Immature natural killer cell (primary cell): ENCODE measurements at regions not wholly inside any gene's neighbourhood (a gene's known extent, or its start where the extent isn't known, plus 50 kb on each side); places are given as distances from the start of the nearest gene placed in this dataset.
"Not testable (repeated sequence)": the region's sequence is repeated elsewhere in the genome, so short reads cannot be mapped to it uniquely, and the experiment has no call there.

Experiments used
- DNase-seq, 3 donors: peaks; one replicate each; pipeline ENCODE4 v3.0.0; 2022; ENCODE audit warnings: mixed read lengths in 1 of 3
- H3K27ac Mint-ChIP-seq, 6 donors: one replicate each; pipeline ENCODE4 v1.8.0; 2020; ENCODE audit warnings: mixed read lengths in 6 of 6, mild to moderate bottlenecking in 5 of 6, inconsistent platforms in 4 of 6, moderate library complexity in 3 of 6
- H3K27me3 Mint-ChIP-seq, 3 donors: one replicate each; pipeline ENCODE4 v1.8.0; 2020 to 2021; ENCODE audit warnings: low read depth in 3 of 3, mild to moderate bottlenecking in 3 of 3, mixed read lengths in 3 of 3, moderate library complexity in 3 of 3, inconsistent platforms in 1 of 3
- H3K36me3 Mint-ChIP-seq, 3 donors: one replicate each; pipeline ENCODE4 v1.8.0; 2020; ENCODE audit warnings: mixed read lengths in 3 of 3, inconsistent platforms in 2 of 3, mild to moderate bottlenecking in 2 of 3
- H3K4me1 Mint-ChIP-seq, 2 donors: one replicate each; pipeline ENCODE4 v1.8.0; 2020; ENCODE audit warnings: inconsistent platforms in 2 of 2, mild to moderate bottlenecking in 2 of 2, mixed read lengths in 2 of 2, moderate library complexity in 1 of 2
- H3K4me3 Mint-ChIP-seq, 5 donors: one replicate each; pipeline ENCODE4 v1.8.0; 2020; ENCODE audit warnings: mild to moderate bottlenecking in 5 of 5, mixed read lengths in 5 of 5, inconsistent platforms in 3 of 5, moderate library complexity in 3 of 5
- H3K9me3 Mint-ChIP-seq, 6 donors: one replicate each; pipeline ENCODE4 v1.8.0; 2020; ENCODE audit warnings: mild to moderate bottlenecking in 6 of 6, mixed read lengths in 6 of 6, inconsistent platforms in 4 of 6, moderate library complexity in 3 of 6

DNA sequence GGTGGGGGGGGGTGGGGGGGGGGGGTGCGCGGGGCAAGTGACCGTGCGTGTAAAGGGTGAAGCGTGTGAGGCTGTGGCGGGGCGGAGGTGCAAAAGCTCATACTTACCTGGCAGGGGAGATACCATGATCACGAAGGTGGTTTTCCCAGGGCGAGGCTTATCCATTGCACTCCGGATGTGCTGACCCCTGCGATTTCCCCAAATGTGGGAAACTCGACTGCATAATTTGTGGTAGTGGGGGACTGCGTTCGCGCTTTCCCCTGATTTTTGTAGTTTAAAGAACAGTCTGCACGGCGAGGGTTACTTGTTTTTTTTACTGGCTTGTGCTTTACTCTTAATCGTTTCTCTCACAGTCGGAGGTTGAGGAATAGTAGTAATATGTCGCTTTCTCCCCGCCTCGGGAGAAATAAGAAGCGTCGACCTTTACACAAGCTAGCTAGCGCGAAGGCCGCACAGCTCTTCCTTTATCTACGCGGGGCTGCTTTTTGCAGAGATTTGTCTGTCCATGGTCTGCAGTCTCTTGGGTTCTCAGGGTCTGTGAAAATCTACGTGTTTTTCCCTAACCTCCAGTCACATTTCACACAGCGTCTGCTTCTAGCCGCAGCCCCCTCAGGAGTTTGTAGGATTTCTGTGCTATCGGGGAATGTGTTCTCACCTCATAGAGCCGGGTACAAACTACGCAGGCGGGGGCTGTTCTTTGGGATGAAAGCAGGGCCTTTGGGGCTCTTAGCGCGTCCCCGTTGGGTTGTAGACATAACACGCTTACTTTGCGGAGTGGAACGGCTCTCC, 148.1 kb upstream of the NOTCH2NLA start:
- H3K9me3 Mint-ChIP-seq, H3K36me3 Mint-ChIP-seq: not testable (repeated sequence)
- peaks cover 20 to 22% of the 10 kb centered on the region in 2 donors for H3K4me1 Mint-ChIP-seq
- DNase-seq = peak; percentile 82 to 92 (median 84)
- H3K27ac Mint-ChIP-seq = peak overlapping the region; percentile 90 to 99 (median 98)
- H3K27me3 Mint-ChIP-seq = peaks cover 9 to 15% (median 14%) of the 10 kb centered on the region in 3 donors
- peak overlapping the region; percentile 89 to 92 (median 90) for H3K4me3 Mint-ChIP-seq

DNA sequence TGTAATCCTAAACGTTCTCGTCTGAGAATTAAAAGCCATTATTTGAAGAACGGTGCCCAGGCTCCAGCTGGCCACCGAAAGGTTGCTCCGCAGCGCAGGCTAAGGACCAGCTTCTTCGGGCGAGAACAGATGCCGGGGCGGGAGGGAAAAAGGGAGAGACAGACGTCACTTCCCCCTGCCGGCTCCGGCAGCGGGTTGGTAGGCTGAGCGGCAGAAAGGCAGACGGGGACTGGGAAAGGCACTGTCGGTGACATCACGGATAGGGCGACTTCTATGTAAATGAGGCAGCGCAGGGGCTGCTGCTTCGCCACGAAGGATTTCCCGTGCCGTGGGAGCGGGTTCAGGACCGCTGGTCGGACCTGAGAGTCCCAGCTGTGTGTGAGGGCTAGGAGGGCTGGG, 147.5 kb upstream of the NOTCH2NLA start:
- not testable (repeated sequence) for H3K36me3 Mint-ChIP-seq, H3K9me3 Mint-ChIP-seq
- Mint-ChIP-seq H3K4me3 (peak overlapping the region; percentile 89 to 92 (median 90)), H3K27ac (peak overlapping the region; percentile 90 to 99 (median 98)), H3K27me3 (peaks cover 9 to 15% (median 14%) of the 10 kb centered on the region in 3 donors), H3K4me1 (peaks cover 20 to 22% of the 10 kb centered on the region in 2 donors)
- peak; percentile 84 to 89 (median 88) for DNase-seq

DNA sequence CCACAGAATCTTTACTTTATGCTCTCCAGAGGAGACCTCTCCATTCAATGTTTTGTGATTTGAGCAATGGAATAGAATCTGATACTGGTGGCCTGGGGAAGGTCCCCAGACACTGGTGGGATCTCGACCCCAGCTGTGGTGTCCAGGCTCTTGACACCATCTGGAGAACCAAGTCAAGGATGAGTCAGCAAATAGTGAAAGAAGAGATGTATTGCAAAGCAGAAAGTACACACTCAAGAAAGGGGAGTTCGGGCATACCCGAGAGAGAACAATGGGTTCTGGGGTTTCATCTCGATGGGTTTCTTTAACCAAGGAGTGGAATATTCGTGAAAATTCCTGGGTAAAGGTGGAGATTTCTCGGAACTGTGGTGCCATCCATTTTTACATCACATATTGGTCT, 146.3 kb upstream of the NOTCH2NLA start:
- not testable (repeated sequence) for H3K36me3 Mint-ChIP-seq, DNase-seq, H3K9me3 Mint-ChIP-seq
- Mint-ChIP-seq H3K27me3 (peaks cover 9 to 15% (median 14%) of the 10 kb centered on the region in 3 donors), H3K27ac (peak overlapping the region; percentile 66 to 87 (median 78)), H3K4me1 (peaks cover 20 to 22% of the 10 kb centered on the region in 2 donors), H3K4me3 (peak overlapping the region in 3 of 5 donors; percentile 62 to 74 (median 68))

DNA sequence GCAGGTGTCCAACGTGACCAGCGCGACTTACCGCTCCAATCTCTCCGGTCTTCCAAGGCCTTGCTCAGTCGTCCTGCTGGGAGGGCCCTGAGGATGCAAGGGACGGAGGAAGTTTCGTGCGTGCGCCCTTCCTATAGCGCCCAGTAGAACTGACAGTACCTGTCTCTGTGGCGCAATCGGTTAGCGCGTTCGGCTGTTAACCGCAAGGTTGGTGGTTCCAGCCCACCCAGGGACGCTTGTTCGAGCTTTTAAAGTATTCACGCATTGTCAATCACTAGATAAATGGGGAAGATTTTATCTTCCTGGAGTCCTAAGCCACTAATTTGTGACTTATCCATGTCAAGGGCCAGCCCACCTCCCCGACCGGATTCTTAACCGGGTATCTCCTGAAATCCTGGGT, 141.1 kb upstream of the NOTCH2NLA start:
- Mint-ChIP-seq H3K4me1 (peaks cover 0 to 11% of the 10 kb centered on the region in 2 donors), H3K27ac (peak overlapping the region; percentile 78 to 91 (median 89)), H3K4me3 (peak overlapping the region; percentile 85 to 91 (median 88))
- not testable (repeated sequence) for H3K27me3 Mint-ChIP-seq, H3K9me3 Mint-ChIP-seq, H3K36me3 Mint-ChIP-seq
- peak; percentile 45 to 53 (median 47) for DNase-seq

DNA sequence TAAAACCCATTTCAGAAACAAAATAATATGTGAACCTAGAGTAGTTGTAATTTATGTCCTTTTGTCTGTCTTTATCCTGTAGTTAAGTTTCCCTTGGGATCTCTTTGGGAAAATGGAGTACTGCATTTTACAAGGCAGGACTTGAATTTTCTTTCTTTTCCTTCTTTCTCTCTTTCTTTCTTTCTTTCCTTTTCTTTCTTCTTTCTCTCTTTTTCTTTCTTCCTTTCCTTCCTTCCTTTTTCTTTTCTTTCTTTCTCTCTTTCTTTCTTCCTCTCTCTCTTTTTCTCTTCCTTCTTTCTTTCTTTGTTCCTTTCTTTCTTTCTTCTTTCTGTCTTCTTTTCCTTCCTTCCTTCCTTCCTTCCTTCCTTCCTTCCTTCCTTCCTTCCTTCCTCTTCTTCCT, 126.6 kb upstream of the NOTCH2NLA start:
- not testable (repeated sequence) for H3K27ac Mint-ChIP-seq, H3K4me3 Mint-ChIP-seq, DNase-seq, H3K36me3 Mint-ChIP-seq, H3K27me3 Mint-ChIP-seq, H3K4me1 Mint-ChIP-seq, H3K9me3 Mint-ChIP-seq

DNA sequence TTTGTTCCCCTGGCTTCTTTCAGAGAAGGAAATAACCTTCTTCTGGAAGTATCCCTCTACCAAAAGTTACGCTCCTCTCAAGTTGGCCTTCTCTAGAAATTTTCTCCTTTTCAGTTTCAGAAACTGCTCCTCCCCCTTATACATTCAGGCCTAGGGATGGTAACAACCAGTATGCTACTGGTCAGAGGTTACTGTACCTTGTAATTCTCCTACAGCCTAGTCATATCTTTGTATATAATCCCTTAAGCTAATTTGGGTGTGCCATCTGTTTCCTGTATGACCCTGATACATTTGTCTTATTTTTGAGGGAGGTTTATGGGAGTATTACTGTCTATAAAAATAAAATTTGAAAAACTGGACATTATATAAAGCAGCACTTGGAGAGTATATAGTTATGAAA, 98.0 kb upstream of the NOTCH2NLA start:
- not testable (repeated sequence) for H3K27me3 Mint-ChIP-seq, H3K4me3 Mint-ChIP-seq

DNA sequence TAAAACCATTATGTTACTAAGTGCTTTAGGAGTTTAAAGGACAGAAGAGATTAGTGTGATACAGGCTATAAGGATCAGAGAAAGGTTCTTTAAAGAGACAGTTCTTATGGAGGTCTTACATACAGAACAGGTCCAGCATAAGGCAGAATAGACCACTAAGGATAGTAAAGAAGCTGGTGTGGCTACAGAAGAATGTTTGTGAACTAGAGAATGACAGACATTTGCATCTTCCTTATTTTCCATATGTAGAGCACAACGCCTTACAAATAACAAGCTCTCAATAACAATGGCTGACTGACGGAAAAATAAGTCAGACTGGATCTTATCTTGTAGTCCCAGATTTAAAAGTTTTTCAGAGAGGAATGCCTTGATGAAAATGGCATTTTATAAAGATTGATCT, 95.6 kb upstream of the NOTCH2NLA start:
- not testable (repeated sequence) for H3K36me3 Mint-ChIP-seq, H3K27me3 Mint-ChIP-seq, H3K4me3 Mint-ChIP-seq, DNase-seq, H3K9me3 Mint-ChIP-seq, H3K4me1 Mint-ChIP-seq, H3K27ac Mint-ChIP-seq

More for the DNA sequence above, 98.0 kb upstream of the NOTCH2NLA start:
- not testable (repeated sequence) for DNase-seq, H3K4me1 Mint-ChIP-seq, H3K27ac Mint-ChIP-seq, H3K36me3 Mint-ChIP-seq, H3K9me3 Mint-ChIP-seq

DNA sequence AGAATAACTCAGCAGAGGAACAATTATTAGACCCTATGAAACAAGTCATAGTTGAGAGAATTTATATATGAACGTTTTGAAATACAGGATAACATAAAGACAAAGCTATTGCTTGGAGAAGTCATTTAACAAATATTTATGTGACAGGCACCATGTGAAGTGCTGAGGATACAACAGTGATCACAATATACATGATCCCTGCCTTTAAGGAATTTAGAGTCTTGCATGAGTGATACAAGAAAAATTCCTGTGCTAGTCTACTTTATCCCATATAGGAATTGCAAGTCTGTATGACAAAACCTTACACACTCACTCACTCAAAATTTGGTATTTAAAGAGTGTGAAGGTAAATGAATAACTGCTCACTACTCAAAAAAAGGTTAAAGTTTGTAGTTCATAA, 94.5 kb upstream of the NOTCH2NLA start:
- H3K4me1 Mint-ChIP-seq, H3K4me3 Mint-ChIP-seq, H3K36me3 Mint-ChIP-seq, H3K27ac Mint-ChIP-seq, DNase-seq, H3K9me3 Mint-ChIP-seq, H3K27me3 Mint-ChIP-seq: not testable (repeated sequence)

DNA sequence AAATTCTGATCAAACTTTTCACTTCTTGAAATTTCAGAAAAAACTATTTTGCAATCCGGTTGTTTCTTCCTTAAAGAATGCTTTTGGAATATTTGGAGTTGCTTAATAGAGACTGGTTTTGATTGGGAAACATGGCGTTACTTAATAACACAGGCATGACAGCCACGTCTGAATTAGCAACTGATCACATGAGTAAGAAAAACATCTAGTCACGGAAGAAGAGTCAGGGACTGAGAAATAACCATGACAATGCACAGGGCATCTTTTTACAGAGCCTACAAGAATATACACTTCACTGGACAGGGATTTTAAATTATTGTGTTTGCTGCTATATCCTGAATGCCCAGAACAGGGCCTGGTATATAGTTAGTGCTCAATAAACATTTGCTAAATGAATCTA, 94.1 kb upstream of the NOTCH2NLA start:
- DNase-seq, H3K4me1 Mint-ChIP-seq, H3K27ac Mint-ChIP-seq, H3K4me3 Mint-ChIP-seq, H3K36me3 Mint-ChIP-seq, H3K27me3 Mint-ChIP-seq, H3K9me3 Mint-ChIP-seq: not testable (repeated sequence)

DNA sequence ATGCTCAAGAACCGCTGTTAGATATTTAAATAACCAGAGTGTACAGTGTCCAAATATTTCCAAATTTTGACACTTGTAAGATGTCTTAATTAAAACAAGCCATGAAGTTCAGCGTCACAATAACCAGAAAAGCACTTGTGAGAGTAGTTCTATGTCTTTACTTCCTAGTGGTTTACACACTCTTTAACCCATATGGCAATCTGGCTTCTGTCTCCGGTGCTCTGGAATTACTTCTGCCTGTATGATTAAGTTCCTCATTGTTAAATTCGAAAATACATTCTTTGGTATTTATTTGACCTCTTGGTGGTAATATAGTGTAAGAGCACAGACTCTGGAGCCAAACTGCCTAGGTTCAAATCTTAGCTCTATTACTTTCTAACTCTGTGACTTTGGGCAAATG, 89.9 kb upstream of the NOTCH2NLA start:
- not testable (repeated sequence) for H3K4me3 Mint-ChIP-seq, DNase-seq, H3K27ac Mint-ChIP-seq, H3K27me3 Mint-ChIP-seq, H3K9me3 Mint-ChIP-seq, H3K36me3 Mint-ChIP-seq, H3K4me1 Mint-ChIP-seq

DNA sequence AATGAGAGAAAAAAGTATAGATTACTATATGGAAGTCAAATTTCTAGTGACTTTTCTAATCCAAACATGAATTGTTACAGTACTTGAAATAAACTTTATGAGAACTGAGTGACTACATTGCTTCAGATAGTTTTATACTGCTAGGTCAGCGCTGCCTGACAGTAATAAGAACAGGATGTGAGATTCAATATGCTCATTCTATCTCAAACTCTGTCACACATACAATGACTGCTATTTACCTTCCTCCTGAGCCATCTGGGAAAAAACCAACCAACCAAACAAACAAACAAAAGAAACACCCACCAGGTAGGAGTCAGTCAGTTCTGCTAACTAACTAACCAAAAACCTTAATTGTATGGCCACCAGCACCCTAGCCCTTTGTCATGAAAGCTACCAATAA, 89.0 kb upstream of the NOTCH2NLA start:
- H3K27ac Mint-ChIP-seq = peak overlapping the region in 1 of 6 donors; percentile 23

DNA sequence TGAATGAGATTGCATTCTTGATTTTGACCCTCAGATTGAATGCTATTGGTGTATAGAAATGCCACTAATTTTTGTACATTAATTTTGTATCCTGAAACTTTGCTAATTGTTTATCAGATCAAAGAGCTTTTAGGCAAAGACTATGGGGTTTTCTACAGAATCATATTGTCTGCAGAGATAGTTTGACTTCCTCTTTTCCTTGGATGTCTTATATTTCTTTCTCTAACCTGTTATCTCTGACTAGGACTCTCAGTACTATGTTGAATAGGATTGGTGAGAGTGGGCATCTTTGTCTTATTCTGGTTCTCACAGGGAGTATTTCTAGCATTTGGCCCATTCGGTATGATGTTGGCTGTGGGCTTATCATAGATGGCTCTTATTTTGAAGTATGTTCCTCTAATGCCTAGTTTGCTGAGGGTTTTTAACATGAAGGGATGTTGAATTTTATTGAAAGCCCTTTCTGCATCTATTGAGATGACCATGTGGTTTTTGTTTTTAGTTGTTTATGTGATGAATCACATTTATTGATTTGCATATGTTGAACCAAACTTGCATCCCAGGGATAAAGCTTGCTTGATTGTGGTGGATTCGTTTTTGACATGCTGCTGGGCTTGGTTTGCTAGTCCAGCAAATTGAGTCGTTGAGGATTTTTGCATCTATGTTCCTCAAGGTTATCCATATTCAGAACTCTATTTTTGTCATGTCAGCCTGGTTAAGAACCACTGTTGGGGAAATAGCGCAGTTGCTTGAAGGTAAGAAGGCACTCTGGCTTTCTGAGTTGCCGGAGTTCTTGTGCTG, 85.8 kb upstream of the NOTCH2NLA start:
- H3K36me3 Mint-ChIP-seq, H3K9me3 Mint-ChIP-seq, H3K27me3 Mint-ChIP-seq, H3K4me1 Mint-ChIP-seq, H3K4me3 Mint-ChIP-seq, DNase-seq, H3K27ac Mint-ChIP-seq: not testable (repeated sequence)

More for the DNA sequence above, 89.0 kb upstream of the NOTCH2NLA start:
- H3K27me3 Mint-ChIP-seq, H3K4me1 Mint-ChIP-seq, H3K9me3 Mint-ChIP-seq, H3K4me3 Mint-ChIP-seq, DNase-seq, H3K36me3 Mint-ChIP-seq: not testable (repeated sequence)

DNA sequence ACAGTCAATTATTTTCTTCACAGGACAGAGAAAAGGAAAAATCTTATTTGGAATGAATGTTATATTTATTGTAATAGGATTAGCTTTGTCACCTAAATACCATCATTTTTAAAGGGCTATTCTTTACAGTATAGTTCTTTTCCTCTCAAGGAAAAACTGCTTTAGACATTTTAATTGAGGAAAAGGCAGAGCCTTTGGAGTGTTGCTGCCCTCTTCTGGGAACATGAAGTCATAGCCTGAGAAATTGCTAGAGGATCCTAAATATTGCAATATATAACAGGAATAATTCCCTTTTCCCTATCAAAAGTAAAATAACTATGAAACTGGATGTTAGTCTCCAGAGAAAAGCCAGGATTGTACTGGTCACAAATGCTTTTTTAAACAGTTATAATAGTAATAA, 81.8 kb upstream of the NOTCH2NLA start:
- H3K4me3 Mint-ChIP-seq, H3K27me3 Mint-ChIP-seq, H3K36me3 Mint-ChIP-seq, H3K4me1 Mint-ChIP-seq, DNase-seq, H3K27ac Mint-ChIP-seq, H3K9me3 Mint-ChIP-seq: not testable (repeated sequence)

DNA sequence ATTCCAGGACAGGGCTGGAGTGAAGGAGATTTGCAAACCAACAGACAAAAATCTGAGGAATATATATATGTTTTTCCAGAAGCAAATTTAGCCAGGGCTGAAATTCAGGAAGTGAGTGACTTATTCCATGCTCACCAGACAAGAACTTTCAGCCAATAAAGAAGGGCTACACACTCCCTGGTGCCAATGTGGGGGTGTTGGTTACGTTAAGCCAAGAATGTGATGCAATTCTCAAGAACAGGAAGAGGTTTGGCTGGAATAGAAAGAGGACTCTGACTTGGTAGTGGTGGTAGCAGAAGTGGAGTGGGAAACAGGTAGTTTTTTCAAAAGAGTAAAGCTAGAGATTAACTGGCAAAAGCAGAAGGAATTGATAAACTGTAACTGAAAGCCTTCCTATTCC, 80.6 kb upstream of the NOTCH2NLA start:
- not testable (repeated sequence) for DNase-seq, H3K27ac Mint-ChIP-seq, H3K4me3 Mint-ChIP-seq, H3K9me3 Mint-ChIP-seq, H3K27me3 Mint-ChIP-seq, H3K36me3 Mint-ChIP-seq, H3K4me1 Mint-ChIP-seq
